ENCODE measurements at regions not wholly inside any gene's neighbourhood (a gene's known extent, or its start where the extent isn't known, plus 50 kb on each side); places are given as distances from the start of the nearest gene placed in this dataset.
A peak's percentile ranks its signal among the peaks of the same experiment; 100 is the strongest.

- ChIA-PET CTCF (ENCODE audit: low intra/inter-chr PET ratio, low total read pairs) (no interaction called here), POLR2A (no interaction called here)
- no TSS peak for BruUV-seq (replicated peaks)
- H3K4me1 ChIP-seq (ENCODE audit: insufficient read depth, low read length) = peaks cover 19% of the 10 kb centered on the region
- H2AFZ ChIP-seq (ENCODE audit: low read length) = no peak overlapping the region
- no peak for ATAC-seq
- H3K27ac ChIP-seq (ENCODE audit: extremely low read length, insufficient read depth, low read length) = no peak overlapping the region
- H3K27me3 ChIP-seq (ENCODE audit: control insufficient read depth in 1 of 2, insufficient read depth in 2 of 2, low read length in 2 of 2) = no peaks in the 10 kb centered on the region
- no peak for DNase-seq (ENCODE audit: low spot score)
- H3K9ac ChIP-seq (ENCODE audit: insufficient read depth, low read depth, low read length) = no peak overlapping the region
- no peaks in the 10 kb centered on the region for H3K79me2 ChIP-seq (ENCODE audit: insufficient read depth, low read length)
- FAIRE-seq = no peak
- 38% methylated on average over 5 of the region's 5 CpGs for WGBS (ENCODE audit: low lambda C conversion rate)
- H3K36me3 ChIP-seq (replicated peaks in 1 of 2; ENCODE audit: control insufficient read depth in 1 of 2, insufficient read depth in 2 of 2, low read length in 2 of 2) = no peaks in the 10 kb centered on the region
- intact Hi-C loops (cut with micrococcal nuclease; ENCODE audit: unreplicated experiment) (no loop called here), in situ Hi-C loops (cut with HindIII; ENCODE audit: extremely low pct_ligation_motif_present, low pct_unique_long_range_greater_than_20kb) (loop anchor here (25.0 kb wide), 1 partner anchor 141 kb away; no protein-coding TSS in a partner anchor)
- H3K9me3 ChIP-seq (ENCODE audit: low read length) = peaks cover 9% of the 10 kb centered on the region
- no peak overlapping the region for H3K4me2 ChIP-seq (ENCODE audit: low read depth, low read length)
- TF ChIP-seq ZNF12 (CRISPR knock-in tag; IDR thresholded peaks at IDR 0.05) (peak; percentile 22; the same call in 1 of the 2 replicates), SRF (IDR thresholded peaks at IDR 0.05; ENCODE audit: low read depth, low read length) (no peak), ATF7 (IDR thresholded peaks at IDR 0.05) (no peak), ATF7 (CRISPR knock-in tag; IDR thresholded peaks at IDR 0.05) (no peak), ZFX (CRISPR knock-in tag; IDR thresholded peaks at IDR 0.05; ENCODE audit: low read depth) (no peak)
- no peaks in the 10 kb centered on the region for H4K20me1 ChIP-seq (ENCODE audit: insufficient read depth, low read length)
- no peak overlapping the region for H3K4me3 ChIP-seq (replicated peaks in 1 of 3; ENCODE audit: insufficient read depth in 1 of 3, low read depth in 2 of 3, low read length in 3 of 3)
Observed at GRCh38 chr7:4621396-4621795, 60.7 kb upstream of the FOXK1 start.

GRCh38 chr7:4626318-4626845, 55.7 kb upstream of the FOXK1 start:
- in situ Hi-C loops (cut with HindIII; ENCODE audit: extremely low pct_ligation_motif_present, low pct_unique_long_range_greater_than_20kb) = no loop called here
- FAIRE-seq = no peak
- H3K27ac ChIP-seq (ENCODE audit: extremely low read length, insufficient read depth, low read length) = no peak overlapping the region
- H3K4me3 ChIP-seq (replicated peaks in 1 of 3; ENCODE audit: insufficient read depth in 1 of 3, low read depth in 2 of 3, low read length in 3 of 3) = no peak overlapping the region
- no peaks in the 10 kb centered on the region for H4K20me1 ChIP-seq (ENCODE audit: insufficient read depth, low read length)
- POLR2A ChIA-PET = no interaction called here
- ATAC-seq = peak; percentile 56; the same call in 1 of the 3 replicates
- CTCF ChIA-PET (ENCODE audit: low intra/inter-chr PET ratio, low total read pairs) = no interaction called here
- H2AFZ ChIP-seq (ENCODE audit: low read length) = no peak overlapping the region
- intact Hi-C loops (cut with micrococcal nuclease; ENCODE audit: unreplicated experiment) = no loop called here
- H3K4me1 ChIP-seq (ENCODE audit: insufficient read depth, low read length) = peaks cover 25% of the 10 kb centered on the region
- 75% methylated on average over 5 of the region's 5 CpGs for WGBS (ENCODE audit: low lambda C conversion rate)
- no peak overlapping the region for H3K4me2 ChIP-seq (ENCODE audit: low read depth, low read length)
- no peaks in the 10 kb centered on the region for H3K79me2 ChIP-seq (ENCODE audit: insufficient read depth, low read length)
- H3K9me3 ChIP-seq (ENCODE audit: low read length) = peaks cover 9% of the 10 kb centered on the region
- H3K36me3 ChIP-seq (replicated peaks in 1 of 2; ENCODE audit: control insufficient read depth in 1 of 2, insufficient read depth in 2 of 2, low read length in 2 of 2) = no peaks in the 10 kb centered on the region
- H3K27me3 ChIP-seq (ENCODE audit: control insufficient read depth in 1 of 2, insufficient read depth in 2 of 2, low read length in 2 of 2) = no peaks in the 10 kb centered on the region
- DNase-seq (ENCODE audit: low spot score) = no peak
- BruUV-seq (replicated peaks) = no TSS peak
- no peak overlapping the region for H3K9ac ChIP-seq (ENCODE audit: insufficient read depth, low read depth, low read length)
- TF ChIP-seq ZNF30 (CRISPR knock-in tag; IDR thresholded peaks at IDR 0.05) (no peak), ZNF878 (CRISPR knock-in tag; IDR thresholded peaks at IDR 0.05) (no peak), ZNF572 (CRISPR knock-in tag; IDR thresholded peaks at IDR 0.05) (no peak), SIX4 (CRISPR knock-in tag; IDR thresholded peaks at IDR 0.05) (no peak), FOXP1 (IDR thresholded peaks at IDR 0.05) (no peak), FOXP1 (CRISPR knock-in tag; IDR thresholded peaks at IDR 0.05) (no peak), RARG (CRISPR knock-in tag; IDR thresholded peaks at IDR 0.05; ENCODE audit: low read depth) (no peak), CBFB (CRISPR knock-in tag; IDR thresholded peaks at IDR 0.05) (no peak), GATAD2A (CRISPR knock-in tag; IDR thresholded peaks at IDR 0.05) (no peak), HDAC2 (CRISPR knock-in tag; IDR thresholded peaks at IDR 0.05) (no peak), HOXA7 (CRISPR knock-in tag; IDR thresholded peaks at IDR 0.05) (no peak), ZNF703 (CRISPR knock-in tag; IDR thresholded peaks at IDR 0.05; ENCODE audit: borderline replicate concordance) (no peak), CBX5 (CRISPR knock-in tag; IDR thresholded peaks at IDR 0.05; ENCODE audit: borderline replicate concordance) (no peak), PTBP1 (IDR thresholded peaks at IDR 0.05; ENCODE audit: low read depth, low read length, poor library complexity, severe bottlenecking) (no peak)
- TF ChIP-seq, protein P1, sequence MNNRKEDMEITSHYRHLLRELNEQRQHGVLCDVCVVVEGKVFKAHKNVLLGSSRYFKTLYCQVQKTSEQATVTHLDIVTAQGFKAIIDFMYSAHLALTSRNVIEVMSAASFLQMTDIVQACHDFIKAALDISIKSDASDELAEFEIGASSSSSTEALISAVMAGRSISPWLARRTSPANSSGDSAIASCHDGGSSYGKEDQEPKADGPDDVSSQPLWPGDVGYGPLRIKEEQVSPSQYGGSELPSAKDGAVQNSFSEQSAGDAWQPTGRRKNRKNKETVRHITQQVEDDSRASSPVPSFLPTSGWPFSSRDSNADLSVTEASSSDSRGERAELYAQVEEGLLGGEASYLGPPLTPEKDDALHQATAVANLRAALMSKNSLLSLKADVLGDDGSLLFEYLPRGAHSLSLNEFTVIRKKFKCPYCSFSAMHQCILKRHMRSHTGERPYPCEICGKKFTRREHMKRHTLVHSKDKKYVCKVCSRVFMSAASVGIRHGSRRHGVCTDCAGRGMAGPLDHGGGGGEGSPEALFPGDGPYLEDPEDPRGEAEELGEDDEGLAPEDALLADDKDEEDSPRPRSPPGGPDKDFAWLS (CRISPR knock-in tag; IDR thresholded peaks at IDR 0.05; ENCODE audit: borderline replicate concordance) = no peak

All from HepG2 (cell line).